ENCODE measurements at regions not wholly inside any gene's neighbourhood (a gene's known extent, or its start where the extent isn't known, plus 50 kb on each side); places are given as distances from the start of the nearest gene placed in this dataset.

- in situ Hi-C loops (cut with HindIII; ENCODE audit: low sequenced_read_pairs), result no loop called here
These were observed 122.2 kb upstream of the PDE4B start for GRCh38 chr1:65670518-65670917.

- in situ Hi-C loops (cut with HindIII; ENCODE audit: low sequenced_read_pairs), result no loop called here
These were observed 118.2 kb upstream of the PDE4B start for GRCh38 chr1:65674522-65674921.

GRCh38 chr1:65679773-65680172, 112.9 kb upstream of the PDE4B start:
- in situ Hi-C loops (cut with HindIII; ENCODE audit: low sequenced_read_pairs), result loop anchor here (10.0 kb wide), 1 partner anchor 235 kb away; no protein-coding TSS in a partner anchor

GRCh38 chr1:65681096-65681495, 111.6 kb upstream of the PDE4B start:
- in situ Hi-C loops (cut with HindIII; ENCODE audit: low sequenced_read_pairs), result loop anchor here (10.0 kb wide), 1 partner anchor 236 kb away; no protein-coding TSS in a partner anchor

- in situ Hi-C loops (cut with HindIII; ENCODE audit: low sequenced_read_pairs), result loop anchor here (5.0 to 10.0 kb wide), 2 partner anchors 243 to 640 kb away; no protein-coding TSS in a partner anchor
These were observed 105.1 kb upstream of the PDE4B start for GRCh38 chr1:65687428-65688214.

GRCh38 chr1:65688215-65688566, 104.5 kb upstream of the PDE4B start:
- in situ Hi-C loops (cut with HindIII; ENCODE audit: low sequenced_read_pairs), result loop anchor here (5.0 to 10.0 kb wide), 2 partner anchors 243 to 641 kb away; no protein-coding TSS in a partner anchor

GRCh38 chr1:65688848-65689247, 103.8 kb upstream of the PDE4B start:
- in situ Hi-C loops (cut with HindIII; ENCODE audit: low sequenced_read_pairs), result loop anchor here (5.0 to 10.0 kb wide), 2 partner anchors 244 to 642 kb away; no protein-coding TSS in a partner anchor

GRCh38 chr1:65691152-65691900, 101.4 kb upstream of the PDE4B start:
- in situ Hi-C loops (cut with HindIII; ENCODE audit: low sequenced_read_pairs), result no loop called here

GRCh38 chr1:65691972-65692371, 100.7 kb upstream of the PDE4B start:
- in situ Hi-C loops (cut with HindIII; ENCODE audit: low sequenced_read_pairs), result no loop called here

GRCh38 chr1:65694126-65694525, 98.6 kb upstream of the PDE4B start:
- in situ Hi-C loops (cut with HindIII; ENCODE audit: low sequenced_read_pairs), result no loop called here

GRCh38 chr1:65694933-65695332, 97.8 kb upstream of the PDE4B start:
- in situ Hi-C loops (cut with HindIII; ENCODE audit: low sequenced_read_pairs), result no loop called here

GRCh38 chr1:65698590-65698989, 94.1 kb upstream of the PDE4B start:
- in situ Hi-C loops (cut with HindIII; ENCODE audit: low sequenced_read_pairs), result no loop called here

GRCh38 chr1:65703853-65704252, 88.8 kb upstream of the PDE4B start:
- in situ Hi-C loops (cut with HindIII; ENCODE audit: low sequenced_read_pairs), result no loop called here

- in situ Hi-C loops (cut with HindIII; ENCODE audit: low sequenced_read_pairs), result no loop called here
These were observed 88.4 kb upstream of the PDE4B start for GRCh38 chr1:65704318-65704717.

- in situ Hi-C loops (cut with HindIII; ENCODE audit: low sequenced_read_pairs), result no loop called here
These were observed 74.8 kb upstream of the PDE4B start for GRCh38 chr1:65717815-65718454.

- in situ Hi-C loops (cut with HindIII; ENCODE audit: low sequenced_read_pairs), result no loop called here
These were observed 73.3 kb upstream of the PDE4B start for GRCh38 chr1:65719391-65719790.

GRCh38 chr1:65722461-65722860, 70.2 kb upstream of the PDE4B start:
- in situ Hi-C loops (cut with HindIII; ENCODE audit: low sequenced_read_pairs), result no loop called here

- in situ Hi-C loops (cut with HindIII; ENCODE audit: low sequenced_read_pairs), result no loop called here
These were observed 68.5 kb upstream of the PDE4B start for GRCh38 chr1:65724151-65724550.

GRCh38 chr1:65725064-65725463, 67.6 kb upstream of the PDE4B start:
- in situ Hi-C loops (cut with HindIII; ENCODE audit: low sequenced_read_pairs), result no loop called here

- in situ Hi-C loops (cut with HindIII; ENCODE audit: low sequenced_read_pairs), result no loop called here
These were observed 64.2 kb upstream of the PDE4B start for GRCh38 chr1:65728504-65728903.

GRCh38 chr1:65729259-65729658, 63.4 kb upstream of the PDE4B start:
- in situ Hi-C loops (cut with HindIII; ENCODE audit: low sequenced_read_pairs), result no loop called here

Measured in endothelial cell of hepatic sinusoid (primary cell).